Endothelial cell of umbilical vein (primary cell): ENCODE measurements at regions not wholly inside any gene's neighbourhood (a gene's known extent, or its start where the extent isn't known, plus 50 kb on each side); places are given as distances from the start of the nearest gene placed in this dataset.

ENCODE experiments used
- BruUV-seq: library from RNA; stranded (reverse); fragments of 400-500 nt; replicated peaks from 2 replicates; lab custom pipeline; 2021; lab: Mats Ljungman, UMichigan
- CTCF ChIA-PET: fragments of 300-600, 350-600 bp; sonication (Branson Sonifier 250); formaldehyde crosslinking; loops from one replicate; lab custom pipeline; 2021; ENCODE audit warnings: antibody characterized with exemption, inconsistent platforms; lab: Charles Lee
- POLR2A ChIA-PET: fragments of 300-600, 350-600 bp; sonication (Branson Sonifier 250); formaldehyde crosslinking; loops from one replicate; lab custom pipeline; 2021; ENCODE audit warnings: antibody characterized with exemption, inconsistent platforms; lab: Charles Lee
- DNase-seq: peaks from one replicate; pipeline ENCODE4 v3.0.0-alpha.2; 2011; ENCODE audit warnings: low read depth, low spot score
- FAIRE-seq: peaks from 2 replicates; lab custom pipeline; 2011; peaks lifted over from hg19 to GRCh38; lab: Jason Lieb, UNC
- H2AFZ ChIP-seq: 2 replicates; pipeline ENCODE4 v1.6.0; 2012; ENCODE audit warnings: low read depth, low read length, control low read depth, inconsistent platforms
- H3K27ac ChIP-seq: 2 replicates; pipeline ENCODE4 v1.5.1; 2011; ENCODE audit warnings: low read depth, mild to moderate bottlenecking, control low read depth, low read length, moderate library complexity; ENCODE audit not compliant: insufficient read depth
- H3K27me3 ChIP-seq, 2 experiments: 2 replicates each; pipeline versions ENCODE4 v1.6.0 to v1.6.1; 2011; ENCODE audit warnings: low read length in 2 of 2, mixed read lengths in 1 of 2; ENCODE audit not compliant: control insufficient read depth in 2 of 2, insufficient read depth in 2 of 2
- H3K36me3 ChIP-seq, 2 experiments: 2 replicates in 1 of 2; 3 replicates in 1 of 2; pipeline ENCODE4 v1.5.1; 2011; ENCODE audit warnings: low read length in 2 of 2, mild to moderate bottlenecking in 1 of 2, moderate library complexity in 1 of 2; ENCODE audit not compliant: control insufficient read depth in 2 of 2, insufficient read depth in 2 of 2; ENCODE audit errors: extremely low read depth in 1 of 2
- H3K4me1 ChIP-seq: 3 replicates; pipeline ENCODE4 v1.5.1; 2011; ENCODE audit warnings: mild to moderate bottlenecking, low read length; ENCODE audit not compliant: control insufficient read depth, insufficient read depth; ENCODE audit errors: extremely low read depth
- H3K4me2 ChIP-seq: 2 replicates; pipeline ENCODE4 v1.6.1; 2011; ENCODE audit warnings: low read length, control low read depth, mixed read lengths; ENCODE audit not compliant: insufficient read depth
- H3K4me3 ChIP-seq, 3 experiments: fragments of 200-600 bp in 1 of 3; sonication (generic), shearing (Covaris generic) in 1 of 3; replicated peaks in 1 of 3; 2 replicates each; pipeline ENCODE4 v1.5.1; 2011 to 2016; ENCODE audit warnings: control low read depth in 3 of 3, low read length in 3 of 3, mild to moderate bottlenecking in 2 of 3, inconsistent platforms in 1 of 3, low read depth in 1 of 3, moderate library complexity in 1 of 3; ENCODE audit not compliant: insufficient read depth in 1 of 3
- H3K79me2 ChIP-seq: 2 replicates; pipeline ENCODE4 v1.6.0; 2012; ENCODE audit warnings: low read length, inconsistent platforms; ENCODE audit not compliant: control insufficient read depth, insufficient read depth
- H3K9ac ChIP-seq: replicated peaks from 2 replicates; pipeline ENCODE3; 2011; ENCODE audit warnings: low read length, control low read depth; ENCODE audit not compliant: insufficient read depth; ENCODE audit errors: extremely low read depth
- H3K9me1 ChIP-seq: replicated peaks from 3 replicates; pipeline ENCODE4 v1.6.0; 2011; ENCODE audit warnings: mild to moderate bottlenecking, low read length; ENCODE audit not compliant: control insufficient read depth, insufficient read depth; ENCODE audit errors: extremely low read depth
- H3K9me3 ChIP-seq: replicated peaks from 2 replicates; pipeline ENCODE4 v1.5.1; 2012; ENCODE audit warnings: low read length, inconsistent platforms; ENCODE audit not compliant: control insufficient read depth, insufficient read depth
- H4K20me1 ChIP-seq: replicated peaks from 2 replicates; pipeline ENCODE3; 2011; ENCODE audit warnings: mild to moderate bottlenecking, low read length; ENCODE audit not compliant: control insufficient read depth, insufficient read depth; ENCODE audit errors: extremely low read depth
- EZH2 ChIP-seq: IDR thresholded peaks from 2 replicates; pipeline ENCODE4 v1.6.1; 2012; ENCODE audit warnings: borderline replicate concordance, low read depth, mild to moderate bottlenecking, moderate library complexity, low read length, inconsistent platforms; ENCODE audit not compliant: severe bottlenecking
- FOS ChIP-seq: IDR thresholded peaks from 2 replicates; pipeline ENCODE4 v1.6.1; 2011; ENCODE audit warnings: mild to moderate bottlenecking, low read length, moderate library complexity, borderline replicate concordance; ENCODE audit not compliant: insufficient read depth
- GATA2 ChIP-seq: IDR thresholded peaks from 2 replicates; pipeline ENCODE4 v1.7.0; 2011; ENCODE audit warnings: low read depth, mild to moderate bottlenecking, moderate library complexity, mixed read lengths, low read length; ENCODE audit not compliant: insufficient read length, insufficient read depth
- JUN ChIP-seq: IDR thresholded peaks from 2 replicates; pipeline ENCODE4 v1.6.1; 2011; ENCODE audit warnings: borderline replicate concordance, low read depth; ENCODE audit not compliant: insufficient read length, insufficient read depth
- MYC ChIP-seq: IDR thresholded peaks from one replicate; pipeline ENCODE4 v1.6.1; 2011; ENCODE audit warnings: mild to moderate bottlenecking, low read depth, low read length
- POLR2A ChIP-seq: IDR thresholded peaks from 2 replicates; pipeline ENCODE4 v1.6.1; 2012; ENCODE audit warnings: low read depth, mild to moderate bottlenecking, control low read depth, low read length
- dilution Hi-C: fragments of 300-500 bp; cut with MboI; formaldehyde crosslinking; loops from one replicate; pipeline ENCODE4 v1.15.0; 2019; ENCODE audit warnings: low sequenced_read_pairs; ENCODE audit not compliant: extremely low pct_ligation_motif_present
- intact Hi-C: fragments of 100-400 bp; cut with micrococcal nuclease; formaldehyde crosslinking; loops from one replicate; pipeline ENCODE4 v1.10.0; 2022
- TF ChIP-seq, protein P1 (sequence below), 2 donors: IDR thresholded peaks; 1 replicate in 1 of 2; 2 replicates in 1 of 2; pipeline ENCODE4 v1.5.1; 2011; ENCODE audit warnings: low read length in 2 of 2, mild to moderate bottlenecking in 2 of 2, moderate library complexity in 2 of 2, control low read depth in 1 of 2, inconsistent platforms in 1 of 2, low read depth in 1 of 2; ENCODE audit not compliant: insufficient read depth in 1 of 2; ENCODE audit errors: extremely low read depth in 1 of 2
- TF ChIP-seq, protein P2 (sequence below): IDR thresholded peaks from 2 replicates; pipeline ENCODE4 v1.6.1; 2011; ENCODE audit not compliant: insufficient read depth, insufficient read length

DNA sequence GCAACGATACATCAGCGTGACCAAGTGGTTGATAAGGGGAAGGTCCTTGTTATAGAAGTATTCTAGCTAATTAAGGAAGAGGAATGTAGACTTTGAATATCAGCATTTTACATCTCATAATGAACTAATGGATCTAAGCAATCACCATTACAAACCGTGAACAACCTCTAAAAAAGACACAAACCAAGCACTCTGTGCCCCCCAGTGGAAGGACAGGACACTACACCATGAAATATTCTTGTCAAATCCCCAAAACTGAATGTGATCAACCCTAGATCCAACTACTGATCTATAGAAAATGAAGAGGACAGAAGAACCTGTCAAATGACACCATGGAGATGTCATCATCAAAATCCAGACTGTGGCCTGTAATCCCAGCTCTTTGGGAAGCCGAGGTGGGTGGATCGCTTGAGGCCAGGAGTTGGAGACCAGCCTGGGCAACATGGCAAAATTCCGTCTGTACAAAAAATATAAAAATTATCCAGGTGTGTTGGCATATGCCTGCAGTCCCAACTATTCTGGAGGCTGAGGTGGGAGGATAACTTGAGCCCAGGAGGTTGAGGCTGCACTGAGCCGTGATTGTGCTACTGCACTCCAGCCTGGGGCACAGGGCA lies 111.3 kb upstream of the CARD11 start:
- H3K9me1 ChIP-seq: no peaks in the 10 kb centered on the region
- H3K79me2 ChIP-seq: no peaks in the 10 kb centered on the region
- no peak overlapping the region for H3K9ac ChIP-seq
- H3K27ac ChIP-seq: no peak overlapping the region
- no peaks in the 10 kb centered on the region for H3K9me3 ChIP-seq
- ChIA-PET POLR2A (no interaction called here), CTCF (interaction anchor here (1.1 to 2.1 kb wide), 4 partner anchors 22 to 478 kb away, joined by 3 to 15 read pairs (median 10); no protein-coding TSS in a partner anchor)
- FAIRE-seq (peak; percentile 57), DNase-seq (peak; percentile 64)
- TF ChIP-seq, protein P1, sequence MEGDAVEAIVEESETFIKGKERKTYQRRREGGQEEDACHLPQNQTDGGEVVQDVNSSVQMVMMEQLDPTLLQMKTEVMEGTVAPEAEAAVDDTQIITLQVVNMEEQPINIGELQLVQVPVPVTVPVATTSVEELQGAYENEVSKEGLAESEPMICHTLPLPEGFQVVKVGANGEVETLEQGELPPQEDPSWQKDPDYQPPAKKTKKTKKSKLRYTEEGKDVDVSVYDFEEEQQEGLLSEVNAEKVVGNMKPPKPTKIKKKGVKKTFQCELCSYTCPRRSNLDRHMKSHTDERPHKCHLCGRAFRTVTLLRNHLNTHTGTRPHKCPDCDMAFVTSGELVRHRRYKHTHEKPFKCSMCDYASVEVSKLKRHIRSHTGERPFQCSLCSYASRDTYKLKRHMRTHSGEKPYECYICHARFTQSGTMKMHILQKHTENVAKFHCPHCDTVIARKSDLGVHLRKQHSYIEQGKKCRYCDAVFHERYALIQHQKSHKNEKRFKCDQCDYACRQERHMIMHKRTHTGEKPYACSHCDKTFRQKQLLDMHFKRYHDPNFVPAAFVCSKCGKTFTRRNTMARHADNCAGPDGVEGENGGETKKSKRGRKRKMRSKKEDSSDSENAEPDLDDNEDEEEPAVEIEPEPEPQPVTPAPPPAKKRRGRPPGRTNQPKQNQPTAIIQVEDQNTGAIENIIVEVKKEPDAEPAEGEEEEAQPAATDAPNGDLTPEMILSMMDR (IDR thresholded peaks at IDR 0.05; ENCODE audit: extremely low read depth in 1 of 2, insufficient read depth in 1 of 2, low read depth in 1 of 2, low read length in 2 of 2): peak; percentile 52 to 55
- no peak for TF ChIP-seq EZH2
- no peak overlapping the region for H2AFZ ChIP-seq
- dilution Hi-C loops (no loop called here), intact Hi-C loops (loop anchor here (1.0 to 5.0 kb wide), 4 partner anchors 47 to 483 kb away; no protein-coding TSS in a partner anchor)
- peaks cover 0 to 15% of the 10 kb centered on the region in 2 experiments for H3K27me3 ChIP-seq
- no peaks in the 10 kb centered on the region for H4K20me1 ChIP-seq
- no peaks in the 10 kb centered on the region for H3K4me1 ChIP-seq
- H3K4me3 ChIP-seq: no peak overlapping the region
- H3K36me3 ChIP-seq: no peaks in the 10 kb centered on the region
- H3K4me2 ChIP-seq: no peak overlapping the region
- BruUV-seq: no TSS peak

DNA sequence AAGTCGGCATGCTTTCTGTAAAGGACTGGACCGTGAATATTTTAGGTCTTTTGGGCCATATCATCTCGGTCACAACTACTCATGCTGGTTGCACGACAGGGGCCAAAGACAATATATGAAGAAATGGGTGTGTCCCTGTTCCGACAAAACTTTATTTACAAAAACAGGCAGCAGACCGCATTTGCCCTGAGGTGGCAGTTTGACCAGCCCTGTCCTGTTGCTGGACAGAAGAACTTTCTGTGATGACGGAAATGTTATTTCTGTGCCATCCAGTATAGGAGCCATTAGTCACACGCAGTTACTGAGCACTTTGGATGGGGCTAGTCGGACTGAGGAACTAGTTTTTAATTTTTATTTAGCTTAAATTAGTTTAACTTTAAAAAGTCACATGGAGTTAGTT lies 112.8 kb upstream of the CARD11 start:
- CTCF ChIA-PET: interaction anchor here (1.2 to 1.7 kb wide), 4 partner anchors 23 to 292 kb away, joined by 4 to 6 read pairs (median 4); no protein-coding TSS in a partner anchor
- BruUV-seq: no TSS peak

More for the DNA sequence above, 112.8 kb upstream of the CARD11 start:
- POLR2A ChIA-PET: interaction anchor here (0.6 kb wide), 1 partner anchor 72 kb away, joined by 4 read pairs; no protein-coding TSS in a partner anchor
- H3K27me3 ChIP-seq: peaks cover 0 to 15% of the 10 kb centered on the region in 2 experiments
- H3K36me3 ChIP-seq: no peaks in the 10 kb centered on the region
- H3K27ac ChIP-seq: no peak overlapping the region
- H3K4me3 ChIP-seq: no peak overlapping the region
- H3K79me2 ChIP-seq: no peaks in the 10 kb centered on the region
- H2AFZ ChIP-seq: no peak overlapping the region
- DNase-seq: no peak
- intact Hi-C loops: loop anchor here (5.0 kb wide), 2 partner anchors 46 to 484 kb away; no protein-coding TSS in a partner anchor
- no peak overlapping the region for H3K4me2 ChIP-seq
- dilution Hi-C loops: no loop called here
- H3K9ac ChIP-seq: no peak overlapping the region
- H4K20me1 ChIP-seq: no peaks in the 10 kb centered on the region
- no peak for FAIRE-seq
- TF ChIP-seq EZH2 (no peak), POLR2A (no peak), MYC (no peak), JUN (no peak), GATA2 (no peak), FOS (no peak)
- TF ChIP-seq, protein P2, sequence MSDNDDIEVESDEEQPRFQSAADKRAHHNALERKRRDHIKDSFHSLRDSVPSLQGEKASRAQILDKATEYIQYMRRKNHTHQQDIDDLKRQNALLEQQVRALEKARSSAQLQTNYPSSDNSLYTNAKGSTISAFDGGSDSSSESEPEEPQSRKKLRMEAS: no peak
- TF ChIP-seq, protein P1 (IDR thresholded peaks at IDR 0.05; ENCODE audit: extremely low read depth in 1 of 2, insufficient read depth in 1 of 2, low read depth in 1 of 2, low read length in 2 of 2): no peak
- no peaks in the 10 kb centered on the region for H3K9me1 ChIP-seq
- no peaks in the 10 kb centered on the region for H3K4me1 ChIP-seq
- H3K9me3 ChIP-seq: no peaks in the 10 kb centered on the region
